HUES6 (cell line): ENCODE measurements at regions not wholly inside any gene's neighbourhood (a gene's known extent, or its start where the extent isn't known, plus 50 kb on each side); places are given as distances from the start of the nearest gene placed in this dataset.

Source experiments
- H3K27ac ChIP-seq: 2 replicates; pipeline ENCODE4 v1.7.0; 2013; ENCODE audit warnings: low read depth, mild to moderate bottlenecking, low read length, inconsistent platforms
- H3K27me3 ChIP-seq: 2 replicates; pipeline ENCODE4 v1.6.1; 2013; ENCODE audit warnings: low read length; ENCODE audit not compliant: control insufficient read depth, insufficient read depth
- H3K36me3 ChIP-seq: 2 replicates; pipeline ENCODE4 v1.6.1; 2013; ENCODE audit warnings: low read length; ENCODE audit not compliant: control insufficient read depth, insufficient read depth
- H3K4me1 ChIP-seq: 2 replicates; pipeline ENCODE4 v1.6.1; 2013; ENCODE audit warnings: low read length; ENCODE audit not compliant: control insufficient read depth, insufficient read depth
- H3K4me3 ChIP-seq: 2 replicates; pipeline ENCODE4 v1.5.1; 2013; ENCODE audit warnings: low read depth, low read length
- H3K9ac ChIP-seq: one replicate; pipeline ENCODE4 v1.6.1; 2013; ENCODE audit warnings: mild to moderate bottlenecking, low read length
- H3K9me3 ChIP-seq: 2 replicates; pipeline ENCODE4 v1.6.1; 2013; ENCODE audit warnings: low read depth, low read length; ENCODE audit not compliant: control insufficient read depth, insufficient read depth

DNA sequence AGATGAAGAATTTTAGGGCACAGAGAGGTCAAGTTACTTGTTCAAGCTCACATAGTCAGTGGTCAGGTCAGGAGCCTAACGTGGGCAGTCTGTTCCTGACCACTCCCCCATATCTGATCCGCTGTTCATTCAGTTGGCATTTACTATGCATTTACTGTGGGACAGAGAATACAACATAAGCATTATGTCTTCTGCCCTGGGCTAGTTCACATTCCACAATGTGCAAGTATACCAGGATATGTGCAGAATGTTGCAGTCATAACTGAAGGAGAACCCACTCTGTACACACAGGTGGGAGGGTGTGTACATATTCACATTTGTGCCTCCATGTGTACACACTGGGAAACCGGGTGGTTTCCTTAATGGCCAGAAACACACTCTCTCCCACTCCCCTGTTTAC is 309.6 kb downstream of the PRDM2 start:
- no peak overlapping the region for H3K4me3 ChIP-seq
- H3K4me1 ChIP-seq, result peaks cover 5% of the 10 kb centered on the region; the same call in 1 of the 2 replicates
- H3K9ac ChIP-seq, result no peak overlapping the region
- H3K9me3 ChIP-seq, result no peaks in the 10 kb centered on the region
- H3K27ac ChIP-seq, result no peak overlapping the region
- peaks cover 27% of the 10 kb centered on the region for H3K27me3 ChIP-seq
- H3K36me3 ChIP-seq, result no peaks in the 10 kb centered on the region

DNA sequence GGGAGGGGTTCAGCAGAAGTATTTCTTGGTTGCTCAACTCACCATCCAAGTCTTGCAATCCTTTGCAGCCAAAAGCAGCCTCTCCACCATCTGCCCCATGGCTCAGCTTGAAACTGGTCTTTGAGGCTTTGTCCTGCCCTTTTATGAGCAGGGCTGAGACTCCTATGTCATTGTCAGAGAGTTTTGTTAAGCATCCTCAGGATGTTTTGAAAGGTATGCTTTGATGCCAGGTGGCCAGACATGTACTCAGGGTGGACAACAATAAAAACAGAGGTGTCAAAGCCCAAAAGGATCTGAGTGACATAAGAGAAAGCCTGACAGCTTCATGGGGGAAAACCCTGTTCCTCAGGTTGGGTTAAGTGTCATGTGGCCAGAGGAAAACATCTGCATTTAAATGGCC is 310.5 kb downstream of the PRDM2 start:
- Histone ChIP-seq H3K4me1 (peaks cover 5% of the 10 kb centered on the region; the same call in 1 of the 2 replicates), H3K9ac (no peak overlapping the region), H3K27me3 (peaks cover 22% of the 10 kb centered on the region), H3K36me3 (no peaks in the 10 kb centered on the region), H3K9me3 (no peaks in the 10 kb centered on the region), H3K4me3 (no peak overlapping the region), H3K27ac (no peak overlapping the region)

DNA sequence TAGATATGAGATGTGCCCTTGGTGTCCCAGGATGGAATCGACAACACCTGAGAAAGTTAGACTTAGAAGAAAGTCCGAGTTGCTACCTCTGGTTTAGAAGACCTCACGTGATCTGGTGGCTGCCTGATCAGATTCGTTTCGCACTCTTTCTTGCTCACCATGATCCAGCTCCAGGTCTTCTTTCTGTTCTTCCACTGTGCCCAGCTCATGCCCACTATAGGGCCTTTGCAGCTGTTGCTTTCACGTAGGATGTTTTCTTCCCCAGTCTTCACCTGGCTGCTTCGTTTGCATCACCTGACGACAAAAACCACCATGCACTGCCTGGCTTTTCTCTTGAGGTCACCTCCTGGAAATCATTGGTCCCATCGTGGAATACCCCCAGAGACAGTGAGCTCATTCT is 311.1 kb downstream of the PRDM2 start:
- Histone ChIP-seq H3K27ac (no peak overlapping the region), H3K4me1 (peaks cover 5% of the 10 kb centered on the region; the same call in 1 of the 2 replicates), H3K4me3 (no peak overlapping the region), H3K9me3 (no peaks in the 10 kb centered on the region), H3K36me3 (no peaks in the 10 kb centered on the region), H3K27me3 (peaks cover 19% of the 10 kb centered on the region), H3K9ac (no peak overlapping the region)

DNA sequence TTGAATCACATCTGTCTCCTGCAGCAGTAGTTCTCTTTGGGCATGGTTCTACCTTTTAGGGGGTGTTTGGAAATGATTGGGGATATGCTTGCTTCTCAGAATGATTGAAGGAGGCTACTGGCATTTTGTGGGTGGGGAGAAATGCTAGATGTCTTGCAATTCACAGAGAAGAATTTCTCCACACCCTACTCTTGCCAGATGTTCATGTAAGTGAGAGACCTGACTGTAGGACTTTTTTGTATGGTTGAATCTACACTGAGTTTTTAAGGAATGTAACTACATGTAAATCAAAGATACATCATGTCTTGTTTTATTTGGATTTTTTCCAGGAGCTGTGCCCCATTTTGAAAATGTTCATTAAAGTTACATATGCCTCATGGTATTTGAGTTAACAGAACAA is 311.9 kb downstream of the PRDM2 start:
- H3K4me3 ChIP-seq, result no peak overlapping the region
- H3K4me1 ChIP-seq, result peaks cover 5% of the 10 kb centered on the region; the same call in 1 of the 2 replicates
- H3K9me3 ChIP-seq, result no peaks in the 10 kb centered on the region
- H3K27me3 ChIP-seq, result peaks cover 19% of the 10 kb centered on the region
- no peaks in the 10 kb centered on the region for H3K36me3 ChIP-seq
- H3K27ac ChIP-seq, result no peak overlapping the region
- H3K9ac ChIP-seq, result no peak overlapping the region

DNA sequence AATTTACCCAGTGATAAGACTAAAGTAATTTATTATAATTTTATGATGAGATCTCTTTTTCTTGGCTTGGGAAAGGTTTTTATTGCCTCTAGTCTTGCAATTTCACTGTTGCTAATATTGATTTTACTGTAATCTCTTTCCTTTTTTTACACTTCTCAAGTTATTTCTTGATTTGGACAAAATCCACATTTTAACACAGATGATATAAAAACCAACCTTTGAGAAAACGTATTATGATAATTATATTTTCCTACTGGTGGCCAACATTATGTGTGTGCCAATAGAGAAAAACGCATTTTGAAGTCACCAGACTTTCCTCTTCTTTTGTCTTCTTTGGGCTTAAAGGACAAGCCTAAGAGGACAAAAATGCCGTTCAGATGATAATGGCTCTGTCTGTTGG is 314.9 kb downstream of the PRDM2 start:
- H3K4me3 ChIP-seq, result no peak overlapping the region
- H3K4me1 ChIP-seq, result peaks cover 5% of the 10 kb centered on the region; the same call in 1 of the 2 replicates
- H3K27ac ChIP-seq, result no peak overlapping the region
- no peaks in the 10 kb centered on the region for H3K36me3 ChIP-seq
- H3K27me3 ChIP-seq, result peaks cover 31% of the 10 kb centered on the region
- H3K9me3 ChIP-seq, result no peaks in the 10 kb centered on the region
- no peak overlapping the region for H3K9ac ChIP-seq

DNA sequence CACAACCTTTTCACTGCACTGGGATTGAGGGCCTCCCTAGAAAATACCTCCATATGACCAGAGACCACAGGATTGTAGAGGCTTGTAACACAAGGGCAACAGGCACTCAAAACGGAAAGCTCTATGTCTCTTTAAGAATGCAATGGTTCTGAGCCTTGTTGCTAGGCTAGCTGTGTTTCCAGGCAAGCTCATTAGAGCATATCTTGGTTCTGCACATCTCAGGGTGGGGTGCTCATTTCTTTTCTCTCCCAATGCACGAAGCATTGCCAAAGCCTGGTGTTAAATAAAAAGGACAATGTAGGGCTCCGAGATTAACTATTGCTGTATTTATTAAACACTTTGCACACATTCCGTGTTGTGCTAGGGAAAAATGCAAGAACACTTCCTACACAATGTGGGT is 315.9 kb downstream of the PRDM2 start:
- Histone ChIP-seq H3K9ac (no peak overlapping the region), H3K4me1 (peaks cover 3% of the 10 kb centered on the region; the same call in 1 of the 2 replicates), H3K4me3 (no peak overlapping the region), H3K36me3 (no peaks in the 10 kb centered on the region), H3K27me3 (peaks cover 31% of the 10 kb centered on the region), H3K9me3 (peaks cover 4% of the 10 kb centered on the region), H3K27ac (no peak overlapping the region)

DNA sequence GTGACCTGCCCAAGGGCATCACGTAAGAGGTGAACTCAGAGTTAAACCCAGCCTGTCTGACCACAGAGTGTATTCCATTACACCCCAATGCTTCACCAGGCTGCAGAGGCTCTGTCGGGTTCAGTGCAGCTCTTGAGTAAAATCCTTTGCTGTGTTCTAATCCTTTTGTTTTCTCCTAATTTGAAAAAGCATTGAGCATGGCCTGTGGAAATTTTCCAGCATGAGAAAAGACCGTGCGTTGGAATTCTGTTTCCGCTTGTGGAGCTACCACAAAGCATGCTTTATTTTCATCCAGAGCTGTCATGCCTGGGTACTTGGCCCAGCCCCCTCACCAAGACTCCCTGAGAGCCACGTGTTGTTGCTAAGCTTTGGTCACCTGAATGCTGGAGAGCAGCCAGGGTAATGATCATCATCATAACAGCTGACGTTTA is 317.6 kb downstream of the PRDM2 start:
- Histone ChIP-seq H3K9ac (no peak overlapping the region), H3K27ac (no peak overlapping the region), H3K4me1 (no peaks in the 10 kb centered on the region), H3K9me3 (peaks cover 4% of the 10 kb centered on the region), H3K36me3 (no peaks in the 10 kb centered on the region), H3K27me3 (peaks cover 23% of the 10 kb centered on the region), H3K4me3 (no peak overlapping the region)

DNA sequence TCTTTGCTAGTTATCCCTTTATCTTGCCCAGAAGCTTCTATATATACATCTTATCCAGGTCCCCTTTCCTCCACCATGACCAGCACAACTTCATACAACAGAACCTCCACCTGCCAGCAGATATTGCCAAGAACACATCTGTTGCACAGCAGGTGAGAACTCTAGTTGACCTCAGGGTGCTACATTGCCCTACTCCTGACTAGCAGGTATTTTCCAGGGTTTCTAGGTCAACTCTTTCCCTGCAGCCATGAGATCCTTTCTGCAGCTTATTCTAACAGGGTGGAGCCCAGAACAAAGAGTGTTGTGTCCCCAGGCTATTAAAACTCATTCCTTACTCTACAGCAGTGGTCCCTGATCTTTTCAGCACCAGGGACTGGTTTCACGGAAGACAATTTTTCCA is 319.5 kb downstream of the PRDM2 start:
- no peak overlapping the region for H3K4me3 ChIP-seq
- no peak overlapping the region for H3K9ac ChIP-seq
- no peaks in the 10 kb centered on the region for H3K36me3 ChIP-seq
- peaks cover 19% of the 10 kb centered on the region for H3K27me3 ChIP-seq
- no peaks in the 10 kb centered on the region; the same call in 1 of the 2 replicates for H3K4me1 ChIP-seq
- H3K9me3 ChIP-seq, result peaks cover 4% of the 10 kb centered on the region
- no peak overlapping the region for H3K27ac ChIP-seq

DNA sequence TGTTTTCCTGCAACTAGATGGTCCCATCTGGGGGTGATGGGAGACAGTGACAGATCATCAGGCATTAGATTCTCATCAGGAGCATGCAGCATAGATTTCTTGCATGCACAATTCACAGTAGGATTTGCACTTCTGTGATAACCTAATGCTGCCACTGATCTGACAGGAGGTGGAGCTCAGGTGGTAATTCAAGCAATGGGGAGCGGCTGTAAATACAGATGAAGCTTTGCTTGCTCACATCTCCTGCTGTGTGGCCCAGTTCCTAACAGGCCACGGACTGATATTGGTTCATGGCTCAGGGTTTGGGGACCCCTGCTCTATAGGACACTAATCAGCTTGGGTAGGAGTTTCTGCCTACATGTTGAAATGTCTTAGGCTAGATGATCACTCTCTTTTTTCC is 320.0 kb downstream of the PRDM2 start:
- H3K4me1 ChIP-seq, result no peaks in the 10 kb centered on the region; the same call in 1 of the 2 replicates
- peaks cover 4% of the 10 kb centered on the region for H3K9me3 ChIP-seq
- H3K4me3 ChIP-seq, result no peak overlapping the region
- H3K36me3 ChIP-seq, result no peaks in the 10 kb centered on the region
- H3K27me3 ChIP-seq, result peaks cover 25% of the 10 kb centered on the region
- H3K9ac ChIP-seq, result no peak overlapping the region
- no peak overlapping the region for H3K27ac ChIP-seq

DNA sequence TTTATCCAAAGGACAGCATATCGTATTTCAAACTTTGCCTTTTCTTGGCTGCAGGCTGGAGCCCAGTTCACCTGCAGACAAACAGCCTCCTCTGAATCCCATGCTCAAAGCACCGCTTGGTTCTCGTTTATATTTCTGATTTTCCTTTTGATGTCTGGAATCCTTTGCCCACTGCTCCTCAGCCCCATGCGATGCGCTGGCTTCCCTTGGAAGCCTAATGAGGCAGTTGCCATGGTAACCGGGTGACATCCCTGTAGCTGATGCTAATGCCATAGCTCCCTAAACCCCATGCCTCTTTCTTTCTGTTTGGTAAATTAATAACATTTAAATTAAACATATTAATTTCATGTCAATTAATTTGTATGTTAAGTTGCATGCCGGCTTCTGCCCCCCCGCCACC is 327.1 kb downstream of the PRDM2 start:
- Histone ChIP-seq H3K9me3 (no peaks in the 10 kb centered on the region), H3K27me3 (peaks cover 41% of the 10 kb centered on the region; the same call in 1 of the 2 replicates), H3K27ac (no peak overlapping the region), H3K36me3 (no peaks in the 10 kb centered on the region), H3K9ac (no peak overlapping the region), H3K4me3 (no peak overlapping the region), H3K4me1 (no peaks in the 10 kb centered on the region; the same call in 1 of the 2 replicates)

DNA sequence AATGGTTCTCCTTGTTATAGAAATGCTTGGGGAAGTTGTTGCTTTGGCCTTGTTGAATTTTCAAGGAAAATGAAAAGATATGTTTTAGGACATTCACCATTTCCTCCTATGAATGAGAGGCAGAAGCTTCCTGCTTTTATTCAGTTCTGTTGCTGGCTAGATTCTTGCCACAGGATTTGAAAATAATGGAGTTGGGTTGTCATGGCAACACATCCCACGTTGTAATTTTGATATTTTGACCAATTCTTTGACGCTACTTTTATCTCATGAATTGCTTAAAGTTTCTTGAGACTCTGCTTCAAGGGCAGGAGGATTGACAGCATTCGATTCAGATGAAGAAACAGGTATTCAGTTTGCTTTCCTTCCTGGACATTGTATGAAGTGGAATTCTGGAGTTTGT is 331.5 kb downstream of the PRDM2 start:
- Histone ChIP-seq H3K9me3 (peaks cover 24% of the 10 kb centered on the region), H3K4me3 (no peak overlapping the region), H3K36me3 (no peaks in the 10 kb centered on the region), H3K4me1 (no peaks in the 10 kb centered on the region), H3K9ac (no peak overlapping the region), H3K27ac (no peak overlapping the region), H3K27me3 (peaks cover 31% of the 10 kb centered on the region)

DNA sequence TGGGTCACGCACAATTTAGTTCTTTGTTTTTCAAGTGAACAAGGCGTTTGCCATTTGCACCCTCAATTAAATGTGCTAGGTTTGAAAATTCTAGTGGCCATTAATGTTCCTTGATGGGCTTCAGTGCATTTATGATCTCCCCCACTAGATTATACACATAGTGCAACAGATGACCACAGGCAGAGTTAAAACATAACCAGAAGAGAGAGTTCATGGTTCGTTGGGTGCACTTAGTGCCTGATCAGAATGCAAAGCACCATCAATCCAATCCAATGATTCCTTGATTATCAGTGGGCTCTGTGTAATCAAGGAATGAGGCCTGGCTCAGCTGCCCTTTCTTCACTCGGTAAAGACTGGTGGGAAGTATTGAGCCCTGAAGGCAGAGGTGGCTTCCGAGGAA is 334.5 kb downstream of the PRDM2 start:
- Histone ChIP-seq H3K36me3 (no peaks in the 10 kb centered on the region), H3K9ac (no peak overlapping the region), H3K27ac (no peak overlapping the region), H3K4me1 (no peaks in the 10 kb centered on the region), H3K9me3 (peaks cover 24% of the 10 kb centered on the region), H3K4me3 (no peak overlapping the region), H3K27me3 (peaks cover 30% of the 10 kb centered on the region)
